OCI-LY7 (cell line): ENCODE measurements at regions not wholly inside any gene's neighbourhood (a gene's known extent, or its start where the extent isn't known, plus 50 kb on each side); places are given as distances from the start of the nearest gene placed in this dataset.

Experiments used
- EZH2phosphoT487 ChIP-seq: fragments of 200-600 bp; sonication (generic); IDR thresholded peaks from 2 replicates; pipeline ENCODE4 v1.6.1; 2018; ENCODE audit warnings: low read depth, borderline replicate concordance, mild to moderate bottlenecking, mixed run types, antibody characterized with exemption, low read length, moderate library complexity, mixed read lengths
- TF ChIP-seq, protein P1 (sequence below): fragments of 200-600 bp; sonication (generic); conservative IDR thresholded peaks from 2 replicates; pipeline ENCODE4 v1.5.1; 2014; ENCODE audit warnings: mild to moderate bottlenecking, antibody characterized with exemption, low read length, moderate library complexity, mixed read lengths

DNA sequence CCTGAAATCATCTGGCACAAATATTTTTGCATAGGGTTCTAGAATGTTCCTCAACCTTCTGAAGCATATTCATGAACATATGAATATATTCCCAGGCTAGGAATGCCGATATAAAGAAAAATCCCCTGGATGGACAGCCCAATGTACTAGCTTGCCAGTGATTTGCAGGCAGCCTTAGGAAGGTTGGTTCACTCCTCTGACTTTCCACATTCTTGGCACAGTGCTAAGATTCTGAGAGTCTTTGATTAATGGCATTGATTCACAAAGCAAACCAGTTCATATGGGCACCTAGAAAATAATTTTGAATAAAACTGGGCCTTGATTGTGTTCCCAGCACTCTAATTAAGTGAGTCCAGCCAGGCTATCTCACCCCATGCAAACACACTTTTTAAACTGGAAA is 56.9 kb upstream of the ENPP4 start:
- TF ChIP-seq, protein P1, sequence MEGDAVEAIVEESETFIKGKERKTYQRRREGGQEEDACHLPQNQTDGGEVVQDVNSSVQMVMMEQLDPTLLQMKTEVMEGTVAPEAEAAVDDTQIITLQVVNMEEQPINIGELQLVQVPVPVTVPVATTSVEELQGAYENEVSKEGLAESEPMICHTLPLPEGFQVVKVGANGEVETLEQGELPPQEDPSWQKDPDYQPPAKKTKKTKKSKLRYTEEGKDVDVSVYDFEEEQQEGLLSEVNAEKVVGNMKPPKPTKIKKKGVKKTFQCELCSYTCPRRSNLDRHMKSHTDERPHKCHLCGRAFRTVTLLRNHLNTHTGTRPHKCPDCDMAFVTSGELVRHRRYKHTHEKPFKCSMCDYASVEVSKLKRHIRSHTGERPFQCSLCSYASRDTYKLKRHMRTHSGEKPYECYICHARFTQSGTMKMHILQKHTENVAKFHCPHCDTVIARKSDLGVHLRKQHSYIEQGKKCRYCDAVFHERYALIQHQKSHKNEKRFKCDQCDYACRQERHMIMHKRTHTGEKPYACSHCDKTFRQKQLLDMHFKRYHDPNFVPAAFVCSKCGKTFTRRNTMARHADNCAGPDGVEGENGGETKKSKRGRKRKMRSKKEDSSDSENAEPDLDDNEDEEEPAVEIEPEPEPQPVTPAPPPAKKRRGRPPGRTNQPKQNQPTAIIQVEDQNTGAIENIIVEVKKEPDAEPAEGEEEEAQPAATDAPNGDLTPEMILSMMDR: no peak
- no peak for TF ChIP-seq EZH2phosphoT487
